ENCODE measurements at regions not wholly inside any gene's neighbourhood (a gene's known extent, or its start where the extent isn't known, plus 50 kb on each side); places are given as distances from the start of the nearest gene placed in this dataset.
"Not testable (repeated sequence)": the region's sequence is repeated elsewhere in the genome, so short reads cannot be mapped to it uniquely, and the experiment has no call there.

GRCh38 chr13:50230662-50230978 lies 215.4 kb downstream of the KCNRG start:
- Histone ChIP-seq H3K4me3 (ENCODE audit: low read depth in 1 of 2, low read length in 2 of 2) (no peak overlapping the region), H3K9ac (ENCODE audit: low read depth, low read length) (no peak overlapping the region), H2AFZ (ENCODE audit: low read depth, low read length) (0 out of 2 replicates have a peak overlapping the region, but pooled peaks have one; percentile 24), H3K4me1 (ENCODE audit: insufficient read depth, low read length) (peaks cover 18% of the 10 kb centered on the region), H3K27me3 (ENCODE audit: insufficient read depth, low read length, poor library complexity) (no peaks in the 10 kb centered on the region), H3K36me3 (ENCODE audit: insufficient read depth, low read length) (no peaks in the 10 kb centered on the region), H3K4me2 (ENCODE audit: insufficient read depth, low read length) (peak overlapping the region; percentile 38), H3K79me2 (ENCODE audit: insufficient read depth, low read length) (no peaks in the 10 kb centered on the region), H3K27ac (ENCODE audit: low read length) (peak overlapping the region; percentile 63), H4K20me1 (ENCODE audit: insufficient read depth, low read length) (no peaks in the 10 kb centered on the region), H3K9me3 (ENCODE audit: insufficient read depth, low read length, severe bottlenecking) (no peaks in the 10 kb centered on the region)
- ATAC-seq (ENCODE audit: insufficient read depth, low read depth) (peak; percentile 44; the same call in 2 of the 3 replicates), DNase-seq (no peak)
- TF ChIP-seq EZH2 (IDR thresholded peaks at IDR 0.05; ENCODE audit: borderline replicate concordance, low read depth, low read length, severe bottlenecking) (no peak), CTCF (IDR thresholded peaks at IDR 0.05; ENCODE audit: borderline replicate concordance, extremely low read depth, low read length, poor library complexity, severe bottlenecking) (no peak)

- H3K27ac ChIP-seq (ENCODE audit: low read length); H3K79me2 ChIP-seq (ENCODE audit: insufficient read depth, low read length); H3K4me2 ChIP-seq (ENCODE audit: insufficient read depth, low read length); H3K9ac ChIP-seq (ENCODE audit: low read depth, low read length); H3K27me3 ChIP-seq (ENCODE audit: insufficient read depth, low read length, poor library complexity); DNase-seq; H4K20me1 ChIP-seq (ENCODE audit: insufficient read depth, low read length); H3K36me3 ChIP-seq (ENCODE audit: insufficient read depth, low read length); H2AFZ ChIP-seq (ENCODE audit: low read depth, low read length); H3K4me3 ChIP-seq (ENCODE audit: low read depth in 1 of 2, low read length in 2 of 2); ATAC-seq (ENCODE audit: insufficient read depth, low read depth); H3K9me3 ChIP-seq (ENCODE audit: insufficient read depth, low read length, severe bottlenecking): not testable (repeated sequence)
- peaks cover 15% of the 10 kb centered on the region for H3K4me1 ChIP-seq (ENCODE audit: insufficient read depth, low read length)
Observed at GRCh38 chr13:50233574-50233973, 218.3 kb downstream of the KCNRG start.

GRCh38 chr13:50235604-50236342 lies 220.5 kb downstream of the KCNRG start:
- Histone ChIP-seq H4K20me1 (ENCODE audit: insufficient read depth, low read length) (no peaks in the 10 kb centered on the region), H3K4me2 (ENCODE audit: insufficient read depth, low read length) (no peak overlapping the region), H3K9me3 (ENCODE audit: insufficient read depth, low read length, severe bottlenecking) (no peaks in the 10 kb centered on the region), H3K9ac (ENCODE audit: low read depth, low read length) (no peak overlapping the region), H3K36me3 (ENCODE audit: insufficient read depth, low read length) (no peaks in the 10 kb centered on the region), H3K27ac (ENCODE audit: low read length) (no peak overlapping the region), H3K27me3 (ENCODE audit: insufficient read depth, low read length, poor library complexity) (no peaks in the 10 kb centered on the region), H2AFZ (ENCODE audit: low read depth, low read length) (peak overlapping the region; percentile 44; the same call in 1 of the 2 replicates), H3K4me1 (ENCODE audit: insufficient read depth, low read length) (peaks cover 1% of the 10 kb centered on the region), H3K79me2 (ENCODE audit: insufficient read depth, low read length) (no peaks in the 10 kb centered on the region), H3K4me3 (ENCODE audit: low read depth in 1 of 2, low read length in 2 of 2) (no peak overlapping the region)
- ATAC-seq (ENCODE audit: insufficient read depth, low read depth) (no peak), DNase-seq (no peak)
- TF ChIP-seq EZH2 (IDR thresholded peaks at IDR 0.05; ENCODE audit: borderline replicate concordance, low read depth, low read length, severe bottlenecking) (no peak), CTCF (IDR thresholded peaks at IDR 0.05; ENCODE audit: borderline replicate concordance, extremely low read depth, low read length, poor library complexity, severe bottlenecking) (no peak)

GRCh38 chr13:50236898-50237318 lies 221.7 kb downstream of the KCNRG start:
- no peaks in the 10 kb centered on the region for H3K79me2 ChIP-seq (ENCODE audit: insufficient read depth, low read length)
- no peaks in the 10 kb centered on the region for H3K36me3 ChIP-seq (ENCODE audit: insufficient read depth, low read length)
- no peaks in the 10 kb centered on the region for H3K9me3 ChIP-seq (ENCODE audit: insufficient read depth, low read length, severe bottlenecking)
- H3K27me3 ChIP-seq (ENCODE audit: insufficient read depth, low read length, poor library complexity) = no peaks in the 10 kb centered on the region
- H2AFZ ChIP-seq (ENCODE audit: low read depth, low read length) = no peak overlapping the region
- ATAC-seq (ENCODE audit: insufficient read depth, low read depth) (no peak), DNase-seq (no peak)
- no peaks in the 10 kb centered on the region for H4K20me1 ChIP-seq (ENCODE audit: insufficient read depth, low read length)
- no peak overlapping the region for H3K4me2 ChIP-seq (ENCODE audit: insufficient read depth, low read length)
- H3K4me1 ChIP-seq (ENCODE audit: insufficient read depth, low read length) = no peaks in the 10 kb centered on the region
- H3K4me3 ChIP-seq (ENCODE audit: low read depth in 1 of 2, low read length in 2 of 2) = no peak overlapping the region
- no peak for TF ChIP-seq CTCF (IDR thresholded peaks at IDR 0.05; ENCODE audit: borderline replicate concordance, extremely low read depth, low read length, poor library complexity, severe bottlenecking)
- no peak for TF ChIP-seq EZH2 (IDR thresholded peaks at IDR 0.05; ENCODE audit: borderline replicate concordance, low read depth, low read length, severe bottlenecking)
- H3K9ac ChIP-seq (ENCODE audit: low read depth, low read length) = no peak overlapping the region
- H3K27ac ChIP-seq (ENCODE audit: low read length) = no peak overlapping the region
